ENCODE measurements at regions not wholly inside any gene's neighbourhood (a gene's known extent, or its start where the extent isn't known, plus 50 kb on each side); places are given as distances from the start of the nearest gene placed in this dataset.

DNA sequence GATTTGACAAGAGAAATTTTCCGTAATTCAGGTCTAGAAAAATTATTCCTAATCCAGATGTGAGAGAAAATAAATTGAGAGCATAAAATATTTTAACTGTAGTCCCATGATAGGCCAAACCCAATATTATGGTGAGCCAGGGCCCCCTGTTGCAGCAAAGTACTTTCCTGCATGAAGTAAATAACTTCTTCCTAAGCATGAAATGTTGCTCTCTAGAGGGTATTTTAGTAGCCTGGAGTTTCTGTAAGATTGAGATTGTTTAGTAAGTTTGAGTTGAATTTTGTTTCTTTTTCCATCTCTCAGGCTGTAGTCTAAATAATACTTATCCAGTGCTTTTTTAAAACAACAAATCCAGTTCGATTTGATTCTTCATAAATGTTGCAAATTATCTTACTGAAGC, 317.5 kb upstream of the MPDZ start:
- H3K36me3 Mint-ChIP-seq (ENCODE audit: low read depth, unreplicated experiment): no peaks in the 10 kb centered on the region
- H3K4me1 Mint-ChIP-seq (ENCODE audit: unreplicated experiment): peaks cover 2% of the 10 kb centered on the region
- H3K27me3 Mint-ChIP-seq (ENCODE audit: unreplicated experiment): no peaks in the 10 kb centered on the region
- TF ChIP-seq, protein P1, sequence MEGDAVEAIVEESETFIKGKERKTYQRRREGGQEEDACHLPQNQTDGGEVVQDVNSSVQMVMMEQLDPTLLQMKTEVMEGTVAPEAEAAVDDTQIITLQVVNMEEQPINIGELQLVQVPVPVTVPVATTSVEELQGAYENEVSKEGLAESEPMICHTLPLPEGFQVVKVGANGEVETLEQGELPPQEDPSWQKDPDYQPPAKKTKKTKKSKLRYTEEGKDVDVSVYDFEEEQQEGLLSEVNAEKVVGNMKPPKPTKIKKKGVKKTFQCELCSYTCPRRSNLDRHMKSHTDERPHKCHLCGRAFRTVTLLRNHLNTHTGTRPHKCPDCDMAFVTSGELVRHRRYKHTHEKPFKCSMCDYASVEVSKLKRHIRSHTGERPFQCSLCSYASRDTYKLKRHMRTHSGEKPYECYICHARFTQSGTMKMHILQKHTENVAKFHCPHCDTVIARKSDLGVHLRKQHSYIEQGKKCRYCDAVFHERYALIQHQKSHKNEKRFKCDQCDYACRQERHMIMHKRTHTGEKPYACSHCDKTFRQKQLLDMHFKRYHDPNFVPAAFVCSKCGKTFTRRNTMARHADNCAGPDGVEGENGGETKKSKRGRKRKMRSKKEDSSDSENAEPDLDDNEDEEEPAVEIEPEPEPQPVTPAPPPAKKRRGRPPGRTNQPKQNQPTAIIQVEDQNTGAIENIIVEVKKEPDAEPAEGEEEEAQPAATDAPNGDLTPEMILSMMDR (IDR thresholded peaks at IDR 0.05; ENCODE audit: unreplicated experiment): no peak
- no peaks in the 10 kb centered on the region for H3K9me3 Mint-ChIP-seq (ENCODE audit: unreplicated experiment)
- no peak overlapping the region for H3K27ac Mint-ChIP-seq (ENCODE audit: unreplicated experiment)
- H3K4me3 Mint-ChIP-seq (ENCODE audit: unreplicated experiment): no peak overlapping the region
- no peak for DNase-seq (ENCODE audit: low spot score)

DNA sequence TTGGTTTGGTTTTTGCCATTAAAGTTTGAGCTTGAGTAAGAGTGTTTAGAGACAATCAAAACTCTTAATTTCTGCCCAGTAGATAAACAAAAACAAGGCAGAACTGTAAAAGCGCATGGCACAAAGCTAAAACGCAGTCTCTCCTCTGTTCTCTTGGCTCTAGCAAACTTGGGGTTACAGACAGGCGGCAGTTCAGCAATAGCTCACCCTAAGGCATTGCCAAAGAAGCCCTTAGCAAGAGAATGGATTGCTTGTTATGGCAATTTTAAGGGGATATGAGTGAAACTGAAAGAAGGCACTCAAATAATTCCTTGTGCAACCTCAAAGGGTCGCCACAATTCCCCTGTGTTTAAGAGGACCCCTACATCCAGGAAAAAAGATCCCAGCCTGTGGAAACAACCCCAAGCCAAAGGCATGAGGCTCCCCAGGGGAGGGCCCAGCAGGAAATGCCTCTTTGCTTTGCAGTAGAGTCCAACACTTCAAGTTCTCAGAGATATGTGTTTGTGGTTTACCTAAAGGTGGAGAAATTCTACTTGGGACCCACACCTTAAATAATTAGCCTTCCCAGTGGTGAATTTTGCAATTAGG, 317.0 kb upstream of the MPDZ start:
- DNase-seq (ENCODE audit: low spot score): no peak
- H3K27ac Mint-ChIP-seq (ENCODE audit: unreplicated experiment): no peak overlapping the region
- TF ChIP-seq, protein P1 (IDR thresholded peaks at IDR 0.05; ENCODE audit: unreplicated experiment): no peak
- H3K27me3 Mint-ChIP-seq (ENCODE audit: unreplicated experiment): no peaks in the 10 kb centered on the region
- H3K36me3 Mint-ChIP-seq (ENCODE audit: low read depth, unreplicated experiment): no peaks in the 10 kb centered on the region
- H3K4me3 Mint-ChIP-seq (ENCODE audit: unreplicated experiment): no peak overlapping the region
- H3K9me3 Mint-ChIP-seq (ENCODE audit: unreplicated experiment): no peaks in the 10 kb centered on the region
- H3K4me1 Mint-ChIP-seq (ENCODE audit: unreplicated experiment): peaks cover 2% of the 10 kb centered on the region

DNA sequence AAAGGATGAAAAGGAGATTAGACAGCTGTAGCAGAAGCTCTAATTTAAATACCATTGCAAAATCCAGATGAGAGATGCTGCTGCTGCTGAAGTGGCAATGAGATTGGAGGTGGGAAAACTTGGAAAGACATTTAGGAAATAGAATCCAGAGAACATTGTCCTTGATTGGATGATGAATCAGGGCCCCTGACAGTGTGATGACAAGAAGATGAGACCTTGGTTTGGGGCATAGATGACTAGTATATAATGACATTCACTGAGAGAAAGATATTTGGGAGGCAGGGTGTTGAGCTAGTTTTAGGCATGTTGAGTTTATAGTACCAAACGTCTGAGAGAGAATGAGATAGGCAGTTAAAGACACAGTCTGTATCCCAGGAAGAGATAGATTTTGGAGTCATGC, 311.5 kb upstream of the MPDZ start:
- Mint-ChIP-seq H3K4me3 (ENCODE audit: unreplicated experiment) (no peak overlapping the region), H3K9me3 (ENCODE audit: unreplicated experiment) (no peaks in the 10 kb centered on the region), H3K4me1 (ENCODE audit: unreplicated experiment) (peaks cover 12% of the 10 kb centered on the region), H3K27me3 (ENCODE audit: unreplicated experiment) (no peaks in the 10 kb centered on the region), H3K36me3 (ENCODE audit: low read depth, unreplicated experiment) (peaks cover 4% of the 10 kb centered on the region), H3K27ac (ENCODE audit: unreplicated experiment) (no peak overlapping the region)
- TF ChIP-seq, protein P1 (IDR thresholded peaks at IDR 0.05; ENCODE audit: unreplicated experiment): no peak
- DNase-seq (ENCODE audit: low spot score): no peak

DNA sequence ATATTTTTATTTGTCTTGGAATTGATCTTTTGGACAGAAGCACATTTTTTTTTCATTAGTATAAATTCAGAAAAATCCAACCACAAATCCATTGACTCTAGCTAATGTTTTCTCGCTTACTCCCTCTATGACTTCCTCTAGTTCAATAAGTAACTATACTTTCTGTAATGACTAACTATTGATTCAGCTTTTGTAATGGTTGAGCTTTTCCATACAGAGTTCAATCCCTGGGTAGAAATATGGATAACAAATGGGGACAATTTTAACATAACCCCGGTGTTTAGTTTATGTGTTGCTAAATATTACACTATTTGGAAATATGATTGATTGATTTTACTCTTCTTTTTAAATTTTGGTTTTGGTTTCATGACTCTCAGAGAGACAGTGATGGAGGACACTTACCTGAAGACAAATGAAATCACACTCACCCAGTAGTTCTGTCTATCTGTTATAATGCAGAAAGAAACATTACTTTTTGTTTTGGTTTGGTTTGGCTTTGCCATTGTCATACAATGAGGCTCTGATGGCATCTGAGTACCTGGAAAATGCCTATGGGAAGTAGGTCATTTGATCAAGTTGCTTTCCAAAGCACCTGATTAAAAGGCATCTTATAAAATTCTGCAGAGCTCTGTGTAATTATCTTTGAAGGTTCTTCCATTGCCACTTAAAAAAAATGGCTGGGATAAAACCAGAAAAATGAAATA, 309.7 kb upstream of the MPDZ start:
- H3K9me3 Mint-ChIP-seq (ENCODE audit: unreplicated experiment): no peaks in the 10 kb centered on the region
- no peaks in the 10 kb centered on the region for H3K27me3 Mint-ChIP-seq (ENCODE audit: unreplicated experiment)
- TF ChIP-seq, protein P1 (IDR thresholded peaks at IDR 0.05; ENCODE audit: unreplicated experiment): no peak
- H3K27ac Mint-ChIP-seq (ENCODE audit: unreplicated experiment): no peak overlapping the region
- DNase-seq (ENCODE audit: low spot score): no peak
- H3K4me3 Mint-ChIP-seq (ENCODE audit: unreplicated experiment): no peak overlapping the region
- H3K4me1 Mint-ChIP-seq (ENCODE audit: unreplicated experiment): peaks cover 15% of the 10 kb centered on the region
- H3K36me3 Mint-ChIP-seq (ENCODE audit: low read depth, unreplicated experiment): peaks cover 4% of the 10 kb centered on the region

Measured in endothelial cell (in vitro differentiated cells).